ENCODE measurements at regions not wholly inside any gene's neighbourhood (a gene's known extent, or its start where the extent isn't known, plus 50 kb on each side); places are given as distances from the start of the nearest gene placed in this dataset.

GRCh38 chr3:26256224-26256623 lies 366.3 kb upstream of the LRRC3B start:
- Histone ChIP-seq H3K79me2 (replicated peaks; ENCODE audit: insufficient read depth, low read length) (no peaks in the 10 kb centered on the region), H3K27ac (ENCODE audit: low read length) (no peak overlapping the region), H3K9ac (ENCODE audit: low read length) (no peak overlapping the region), H2AFZ (ENCODE audit: low read depth, low read length) (no peak overlapping the region), H3K36me3 (ENCODE audit: insufficient read depth, low read length) (no peaks in the 10 kb centered on the region), H3K27me3 (ENCODE audit: insufficient read depth, low read depth, low read length) (no peaks in the 10 kb centered on the region), H3K9me3 (ENCODE audit: low read length) (no peaks in the 10 kb centered on the region), H3K9me2 (ENCODE audit: insufficient read depth, low read length) (no peaks in the 10 kb centered on the region), H3K4me3 (ENCODE audit: low read length) (no peak overlapping the region), H3F3A (ENCODE audit: insufficient read depth, low read length, poor library complexity, severe bottlenecking) (no peaks in the 10 kb centered on the region), H4K20me1 (ENCODE audit: insufficient read depth) (no peaks in the 10 kb centered on the region), H3K4me2 (ENCODE audit: low read length) (no peak overlapping the region)
- TF ChIP-seq POLR2AphosphoS5 (IDR thresholded peaks at IDR 0.05) = no peak
- TF ChIP-seq, protein P1, sequence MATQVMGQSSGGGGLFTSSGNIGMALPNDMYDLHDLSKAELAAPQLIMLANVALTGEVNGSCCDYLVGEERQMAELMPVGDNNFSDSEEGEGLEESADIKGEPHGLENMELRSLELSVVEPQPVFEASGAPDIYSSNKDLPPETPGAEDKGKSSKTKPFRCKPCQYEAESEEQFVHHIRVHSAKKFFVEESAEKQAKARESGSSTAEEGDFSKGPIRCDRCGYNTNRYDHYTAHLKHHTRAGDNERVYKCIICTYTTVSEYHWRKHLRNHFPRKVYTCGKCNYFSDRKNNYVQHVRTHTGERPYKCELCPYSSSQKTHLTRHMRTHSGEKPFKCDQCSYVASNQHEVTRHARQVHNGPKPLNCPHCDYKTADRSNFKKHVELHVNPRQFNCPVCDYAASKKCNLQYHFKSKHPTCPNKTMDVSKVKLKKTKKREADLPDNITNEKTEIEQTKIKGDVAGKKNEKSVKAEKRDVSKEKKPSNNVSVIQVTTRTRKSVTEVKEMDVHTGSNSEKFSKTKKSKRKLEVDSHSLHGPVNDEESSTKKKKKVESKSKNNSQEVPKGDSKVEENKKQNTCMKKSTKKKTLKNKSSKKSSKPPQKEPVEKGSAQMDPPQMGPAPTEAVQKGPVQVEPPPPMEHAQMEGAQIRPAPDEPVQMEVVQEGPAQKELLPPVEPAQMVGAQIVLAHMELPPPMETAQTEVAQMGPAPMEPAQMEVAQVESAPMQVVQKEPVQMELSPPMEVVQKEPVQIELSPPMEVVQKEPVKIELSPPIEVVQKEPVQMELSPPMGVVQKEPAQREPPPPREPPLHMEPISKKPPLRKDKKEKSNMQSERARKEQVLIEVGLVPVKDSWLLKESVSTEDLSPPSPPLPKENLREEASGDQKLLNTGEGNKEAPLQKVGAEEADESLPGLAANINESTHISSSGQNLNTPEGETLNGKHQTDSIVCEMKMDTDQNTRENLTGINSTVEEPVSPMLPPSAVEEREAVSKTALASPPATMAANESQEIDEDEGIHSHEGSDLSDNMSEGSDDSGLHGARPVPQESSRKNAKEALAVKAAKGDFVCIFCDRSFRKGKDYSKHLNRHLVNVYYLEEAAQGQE (IDR thresholded peaks at IDR 0.05; ENCODE audit: borderline replicate concordance) = no peak
- TF ChIP-seq RAD21 (conservative IDR thresholded peaks at IDR 0.05) = no peak
- no peak for TF ChIP-seq SMC3 (conservative IDR thresholded peaks at IDR 0.05; ENCODE audit: poor library complexity)
- TF ChIP-seq, protein P2, sequence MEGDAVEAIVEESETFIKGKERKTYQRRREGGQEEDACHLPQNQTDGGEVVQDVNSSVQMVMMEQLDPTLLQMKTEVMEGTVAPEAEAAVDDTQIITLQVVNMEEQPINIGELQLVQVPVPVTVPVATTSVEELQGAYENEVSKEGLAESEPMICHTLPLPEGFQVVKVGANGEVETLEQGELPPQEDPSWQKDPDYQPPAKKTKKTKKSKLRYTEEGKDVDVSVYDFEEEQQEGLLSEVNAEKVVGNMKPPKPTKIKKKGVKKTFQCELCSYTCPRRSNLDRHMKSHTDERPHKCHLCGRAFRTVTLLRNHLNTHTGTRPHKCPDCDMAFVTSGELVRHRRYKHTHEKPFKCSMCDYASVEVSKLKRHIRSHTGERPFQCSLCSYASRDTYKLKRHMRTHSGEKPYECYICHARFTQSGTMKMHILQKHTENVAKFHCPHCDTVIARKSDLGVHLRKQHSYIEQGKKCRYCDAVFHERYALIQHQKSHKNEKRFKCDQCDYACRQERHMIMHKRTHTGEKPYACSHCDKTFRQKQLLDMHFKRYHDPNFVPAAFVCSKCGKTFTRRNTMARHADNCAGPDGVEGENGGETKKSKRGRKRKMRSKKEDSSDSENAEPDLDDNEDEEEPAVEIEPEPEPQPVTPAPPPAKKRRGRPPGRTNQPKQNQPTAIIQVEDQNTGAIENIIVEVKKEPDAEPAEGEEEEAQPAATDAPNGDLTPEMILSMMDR (IDR thresholded peaks at IDR 0.05; ENCODE audit: poor library complexity, severe bottlenecking) = no peak
- TF ChIP-seq MXI1 (conservative IDR thresholded peaks at IDR 0.05; ENCODE audit: poor library complexity, severe bottlenecking) = no peak
- no peak for TF ChIP-seq EP300 (conservative IDR thresholded peaks at IDR 0.05; ENCODE audit: poor library complexity, severe bottlenecking)
- no peak for TF ChIP-seq EZH2 (IDR thresholded peaks at IDR 0.05; ENCODE audit: borderline replicate concordance, insufficient read depth, low read length, poor library complexity, severe bottlenecking)
- TF ChIP-seq TAF1 (IDR thresholded peaks at IDR 0.05; ENCODE audit: low read depth) = no peak

- Histone ChIP-seq H3K79me2 (replicated peaks; ENCODE audit: insufficient read depth, low read length) (no peaks in the 10 kb centered on the region), H4K20me1 (ENCODE audit: insufficient read depth) (no peaks in the 10 kb centered on the region), H3K36me3 (ENCODE audit: insufficient read depth, low read length) (no peaks in the 10 kb centered on the region), H3K9me2 (ENCODE audit: insufficient read depth, low read length) (no peaks in the 10 kb centered on the region), H3K9ac (ENCODE audit: low read length) (no peak overlapping the region), H3K27ac (ENCODE audit: low read length) (no peak overlapping the region), H3F3A (ENCODE audit: insufficient read depth, low read length, poor library complexity, severe bottlenecking) (no peaks in the 10 kb centered on the region), H3K27me3 (ENCODE audit: insufficient read depth, low read depth, low read length) (no peaks in the 10 kb centered on the region), H2AFZ (ENCODE audit: low read depth, low read length) (no peak overlapping the region), H3K9me3 (ENCODE audit: low read length) (no peaks in the 10 kb centered on the region), H3K4me2 (ENCODE audit: low read length) (no peak overlapping the region), H3K4me3 (ENCODE audit: low read length) (no peak overlapping the region)
- TF ChIP-seq, protein P2 (IDR thresholded peaks at IDR 0.05; ENCODE audit: poor library complexity, severe bottlenecking) = no peak
- TF ChIP-seq SMC3 (conservative IDR thresholded peaks at IDR 0.05; ENCODE audit: poor library complexity) (no peak), EP300 (conservative IDR thresholded peaks at IDR 0.05; ENCODE audit: poor library complexity, severe bottlenecking) (no peak), RAD21 (conservative IDR thresholded peaks at IDR 0.05) (no peak), POLR2AphosphoS5 (IDR thresholded peaks at IDR 0.05) (no peak), TAF1 (IDR thresholded peaks at IDR 0.05; ENCODE audit: low read depth) (no peak), EZH2 (IDR thresholded peaks at IDR 0.05; ENCODE audit: borderline replicate concordance, insufficient read depth, low read length, poor library complexity, severe bottlenecking) (no peak), MXI1 (conservative IDR thresholded peaks at IDR 0.05; ENCODE audit: poor library complexity, severe bottlenecking) (no peak)
- TF ChIP-seq, protein P1 (IDR thresholded peaks at IDR 0.05; ENCODE audit: borderline replicate concordance) = no peak
Measured at GRCh38 chr3:26259176-26259575, 363.4 kb upstream of the LRRC3B start.

Data from neural cell (in vitro differentiated cells).